Small intestine (tissue), 7 donors: ENCODE measurements at regions not wholly inside any gene's neighbourhood (a gene's known extent, or its start where the extent isn't known, plus 50 kb on each side); places are given as distances from the start of the nearest gene placed in this dataset.
A peak's percentile ranks its signal among the peaks of the same experiment; 100 is the strongest.

Source experiments
- DNase-seq, 2 donors: peaks; one replicate each; pipeline versions ENCODE4 v3.0.0 to v3.0.0-alpha.2; 2013
- FAIRE-seq: peaks from 2 replicates; lab custom pipeline; 2012; peaks lifted over from hg19 to GRCh38; lab: Jason Lieb, UNC
- H3K27ac ChIP-seq, 3 donors: one replicate each; pipeline ENCODE4 v1.5.1; 2013; ENCODE audit warnings: low read length in 2 of 3, mild to moderate bottlenecking in 2 of 3, control low read depth in 1 of 3, inconsistent platforms in 1 of 3, low read depth in 1 of 3, moderate library complexity in 1 of 3
- H3K27me3 ChIP-seq, 3 donors: one replicate each; pipeline ENCODE4 v1.6.1; 2013; ENCODE audit warnings: low read length in 3 of 3, inconsistent platforms in 1 of 3; ENCODE audit not compliant: control insufficient read depth in 3 of 3, insufficient read depth in 3 of 3
- H3K36me3 ChIP-seq, 3 donors: one replicate each; pipeline ENCODE4 v1.6.1; 2013; ENCODE audit warnings: low read length in 3 of 3, inconsistent platforms in 1 of 3, low read depth in 1 of 3, mild to moderate bottlenecking in 1 of 3, moderate library complexity in 1 of 3; ENCODE audit not compliant: control insufficient read depth in 3 of 3, insufficient read depth in 2 of 3
- H3K4me1 ChIP-seq, 3 donors: one replicate each; pipeline ENCODE4 v1.6.1; 2013; ENCODE audit warnings: low read length in 2 of 3, inconsistent platforms in 1 of 3, low read depth in 1 of 3, mild to moderate bottlenecking in 1 of 3, moderate library complexity in 1 of 3; ENCODE audit not compliant: control insufficient read depth in 3 of 3, insufficient read depth in 2 of 3
- H3K4me3 ChIP-seq, 3 donors: one replicate each; pipeline ENCODE4 v1.5.1; 2013; ENCODE audit warnings: low read length in 3 of 3, control low read depth in 1 of 3, inconsistent platforms in 1 of 3, low read depth in 1 of 3, mild to moderate bottlenecking in 1 of 3, moderate library complexity in 1 of 3
- H3K9me3 ChIP-seq, 2 donors: one replicate each; pipeline ENCODE4 v1.6.1; 2013; ENCODE audit warnings: low read depth in 1 of 2, low read length in 1 of 2; ENCODE audit not compliant: control insufficient read depth in 2 of 2, insufficient read depth in 1 of 2
- WGBS, 3 donors: extraction: QIAGEN DNeasy Blood & Tissue Kit; methylation state at CpG; one replicate each; pipeline ENCODE4 v1.1.7; 2013; 5-methylcytosine and 5-hydroxymethylcytosine counted together
- donor health status: healthy with polysubstance abuse.
- donor health status: control.
- donor health status: control.
- donor health status: Bipolar disorder and iron deficiency.
- donor health status: healthy.

- no peak overlapping the region for H3K27ac ChIP-seq
- no peak for FAIRE-seq
- WGBS, 3 donors: 81 to 93% (median 83%) methylated on average over 1 of the region's 1 CpG
Observed at GRCh38 chr20:11041396-11041795, 367.6 kb upstream of the JAG1 start.

GRCh38 chr20:11043001-11043400, 369.2 kb upstream of the JAG1 start:
- Histone ChIP-seq H3K27ac (no peak overlapping the region), H3K4me3 (no peak overlapping the region), H3K4me1 (peaks cover 0 to 9% (median 0%) of the 10 kb centered on the region in 3 donors), H3K9me3 (peaks cover 0 to 10% of the 10 kb centered on the region in 2 donors), H3K36me3 (no peaks in the 10 kb centered on the region), H3K27me3 (no peaks in the 10 kb centered on the region)
- WGBS, 3 donors: 96 to 100% (median 98%) methylated on average over 2 of the region's 2 CpGs
- DNase-seq (no peak), FAIRE-seq (no peak)

More at GRCh38 chr20:11041396-11041795, 367.6 kb upstream of the JAG1 start:
- Histone ChIP-seq H3K27me3 (no peaks in the 10 kb centered on the region), H3K9me3 (peaks cover 0 to 10% of the 10 kb centered on the region in 2 donors), H3K4me3 (no peak overlapping the region), H3K36me3 (no peaks in the 10 kb centered on the region), H3K4me1 (peaks cover 0 to 6% (median 0%) of the 10 kb centered on the region in 3 donors)
- DNase-seq: no peak

GRCh38 chr20:11044561-11044960, 370.8 kb upstream of the JAG1 start:
- peaks cover 0 to 9% (median 0%) of the 10 kb centered on the region in 3 donors for H3K4me1 ChIP-seq
- no peak overlapping the region for H3K27ac ChIP-seq
- no peaks in the 10 kb centered on the region for H3K36me3 ChIP-seq
- DNase-seq: peak; percentile 8 to 63
- peaks cover 0 to 10% of the 10 kb centered on the region in 2 donors for H3K9me3 ChIP-seq
- H3K27me3 ChIP-seq: no peaks in the 10 kb centered on the region
- no peak overlapping the region for H3K4me3 ChIP-seq
- no peak for FAIRE-seq
- 16 to 54% (median 30%) methylated on average over 6 of the region's 6 CpGs for WGBS, 3 donors

- DNase-seq (peak; percentile 78 to 94), FAIRE-seq (no peak)
- H3K9me3 ChIP-seq: peaks cover 0 to 10% of the 10 kb centered on the region in 2 donors
- H3K27me3 ChIP-seq: no peaks in the 10 kb centered on the region
- WGBS, 3 donors: 42 to 64% (median 46%) methylated on average over 8 of the region's 8 CpGs
- H3K4me3 ChIP-seq: no peak overlapping the region
- H3K36me3 ChIP-seq: no peaks in the 10 kb centered on the region
- H3K27ac ChIP-seq: peak overlapping the region in 2 of 3 donors; percentile 29 to 62
- H3K4me1 ChIP-seq: peaks cover 0 to 9% (median 0%) of the 10 kb centered on the region in 3 donors
Observed at GRCh38 chr20:11045412-11046175, 371.8 kb upstream of the JAG1 start.

- peak overlapping the region in 1 of 3 donors; percentile 20 for H3K27ac ChIP-seq
- DNase-seq: peak; percentile 56 to 89
- FAIRE-seq: no peak
Observed at GRCh38 chr20:11047559-11047958, 373.8 kb upstream of the JAG1 start.

GRCh38 chr20:11048739-11049138, 374.9 kb upstream of the JAG1 start:
- no peaks in the 10 kb centered on the region for H3K36me3 ChIP-seq
- H3K4me3 ChIP-seq: no peak overlapping the region
- H3K4me1 ChIP-seq: peaks cover 0 to 9% (median 0%) of the 10 kb centered on the region in 3 donors
- H3K27me3 ChIP-seq: no peaks in the 10 kb centered on the region
- H3K27ac ChIP-seq: no peak overlapping the region
- FAIRE-seq (no peak), DNase-seq (no peak)
- peaks cover 0 to 6% of the 10 kb centered on the region in 2 donors for H3K9me3 ChIP-seq

More at GRCh38 chr20:11047559-11047958, 373.8 kb upstream of the JAG1 start:
- no peaks in the 10 kb centered on the region for H3K27me3 ChIP-seq
- no peak overlapping the region for H3K4me3 ChIP-seq
- H3K4me1 ChIP-seq: peaks cover 0 to 9% (median 0%) of the 10 kb centered on the region in 3 donors
- H3K9me3 ChIP-seq: peaks cover 0 to 10% of the 10 kb centered on the region in 2 donors
- WGBS, 3 donors: 8 to 53% (median 18%) methylated on average over 2 of the region's 2 CpGs
- no peaks in the 10 kb centered on the region for H3K36me3 ChIP-seq

- H3K4me3 ChIP-seq: no peak overlapping the region
- no peak overlapping the region for H3K27ac ChIP-seq
- FAIRE-seq: no peak
- H3K27me3 ChIP-seq: no peaks in the 10 kb centered on the region
- H3K9me3 ChIP-seq: no peaks in the 10 kb centered on the region
- H3K36me3 ChIP-seq: no peaks in the 10 kb centered on the region
- 85 to 91% (median 87%) methylated on average over 2 of the region's 2 CpGs for WGBS, 3 donors
- H3K4me1 ChIP-seq: peaks cover 0 to 9% (median 0%) of the 10 kb centered on the region in 3 donors
- no peak for DNase-seq
Observed at GRCh38 chr20:11050350-11050749, 376.6 kb upstream of the JAG1 start.

- no peak for FAIRE-seq
- 82 to 91% (median 90%) methylated on average over 3 of the region's 3 CpGs for WGBS, 3 donors
- Histone ChIP-seq H3K27me3 (no peaks in the 10 kb centered on the region), H3K36me3 (no peaks in the 10 kb centered on the region), H3K4me3 (no peak overlapping the region), H3K27ac (no peak overlapping the region), H3K9me3 (no peaks in the 10 kb centered on the region), H3K4me1 (peaks cover 0 to 3% (median 0%) of the 10 kb centered on the region in 3 donors)
- DNase-seq: no peak
Observed at GRCh38 chr20:11051136-11051535, 377.3 kb upstream of the JAG1 start.
